Calu3 (cell line): ENCODE measurements at regions not wholly inside any gene's neighbourhood (a gene's known extent, or its start where the extent isn't known, plus 50 kb on each side); places are given as distances from the start of the nearest gene placed in this dataset.

Experiments
- BruUV-seq: library from RNA; stranded (reverse); fragments of 400-500 nt; replicated peaks from 2 replicates; lab custom pipeline; 2021; lab: Mats Ljungman, UMichigan
- CTCF ChIA-PET: fragments of 300-600 bp; sonication (Branson Sonifier 250); formaldehyde crosslinking; loops from one replicate; lab custom pipeline; 2022; ENCODE audit warnings: antibody characterized with exemption; lab: Charles Lee
- DNase-seq: peaks from one replicate; pipeline ENCODE4 v3.0.0; 2022
- H3K27ac Mint-ChIP-seq: one replicate; pipeline ENCODE4 v1.8.0; 2022; ENCODE audit warnings: mixed read lengths; ENCODE audit not compliant: unreplicated experiment
- H3K27me3 Mint-ChIP-seq: one replicate; pipeline ENCODE4 v1.8.0; 2022; ENCODE audit warnings: mixed read lengths; ENCODE audit not compliant: unreplicated experiment
- H3K36me3 Mint-ChIP-seq: one replicate; pipeline ENCODE4 v1.8.0; 2022; ENCODE audit warnings: mild to moderate bottlenecking, moderate library complexity, mixed read lengths; ENCODE audit not compliant: insufficient read depth, unreplicated experiment
- H3K4me1 Mint-ChIP-seq: one replicate; pipeline ENCODE4 v1.8.0; 2022; ENCODE audit warnings: mild to moderate bottlenecking, low read depth, mixed read lengths; ENCODE audit not compliant: unreplicated experiment
- H3K4me3 Mint-ChIP-seq: one replicate; pipeline ENCODE4 v1.8.0; 2022; ENCODE audit warnings: mild to moderate bottlenecking, low read depth, moderate library complexity, mixed read lengths; ENCODE audit not compliant: unreplicated experiment
- H3K9me3 Mint-ChIP-seq: one replicate; pipeline ENCODE4 v1.8.0; 2022; ENCODE audit warnings: low read depth, mixed read lengths; ENCODE audit not compliant: unreplicated experiment
- intact Hi-C: fragments of 100-400 bp; cut with micrococcal nuclease; formaldehyde crosslinking; loops from one replicate; pipeline ENCODE4 v1.10.0; 2022; ENCODE audit not compliant: unreplicated experiment
- TF ChIP-seq, protein P1 (sequence below): fragments of 200-600 bp; IDR thresholded peaks from one replicate; pipeline ENCODE4 v1.8.0; 2022; ENCODE audit warnings: antibody characterized with exemption; ENCODE audit not compliant: unreplicated experiment

DNA sequence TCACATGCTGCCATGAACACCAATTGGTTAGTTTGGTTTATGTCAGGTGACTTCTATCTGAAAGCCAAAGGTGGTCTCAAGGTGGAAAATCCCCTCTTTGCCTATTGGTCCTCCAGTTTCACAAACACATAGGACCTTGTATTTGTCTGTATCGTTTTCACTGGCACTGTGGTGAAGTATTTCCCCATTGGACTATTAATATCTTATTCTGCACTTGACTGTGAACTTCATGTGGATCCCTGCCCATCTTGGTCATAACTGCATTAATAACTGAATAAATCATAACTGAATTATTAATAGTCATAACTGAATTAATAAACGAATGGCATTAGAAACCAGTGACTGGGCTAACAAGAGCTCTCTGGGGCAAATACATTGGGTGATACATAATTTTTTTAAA is 341.3 kb upstream of the ADAMTS9 start:
- no TSS peak for BruUV-seq
- intact Hi-C loops = no loop called here
- DNase-seq = no peak
- Mint-ChIP-seq H3K27me3 (no peaks in the 10 kb centered on the region), H3K4me3 (no peak overlapping the region), H3K9me3 (peaks cover 5% of the 10 kb centered on the region), H3K4me1 (peaks cover 21% of the 10 kb centered on the region), H3K27ac (no peak overlapping the region), H3K36me3 (no peaks in the 10 kb centered on the region)
- TF ChIP-seq, protein P1, sequence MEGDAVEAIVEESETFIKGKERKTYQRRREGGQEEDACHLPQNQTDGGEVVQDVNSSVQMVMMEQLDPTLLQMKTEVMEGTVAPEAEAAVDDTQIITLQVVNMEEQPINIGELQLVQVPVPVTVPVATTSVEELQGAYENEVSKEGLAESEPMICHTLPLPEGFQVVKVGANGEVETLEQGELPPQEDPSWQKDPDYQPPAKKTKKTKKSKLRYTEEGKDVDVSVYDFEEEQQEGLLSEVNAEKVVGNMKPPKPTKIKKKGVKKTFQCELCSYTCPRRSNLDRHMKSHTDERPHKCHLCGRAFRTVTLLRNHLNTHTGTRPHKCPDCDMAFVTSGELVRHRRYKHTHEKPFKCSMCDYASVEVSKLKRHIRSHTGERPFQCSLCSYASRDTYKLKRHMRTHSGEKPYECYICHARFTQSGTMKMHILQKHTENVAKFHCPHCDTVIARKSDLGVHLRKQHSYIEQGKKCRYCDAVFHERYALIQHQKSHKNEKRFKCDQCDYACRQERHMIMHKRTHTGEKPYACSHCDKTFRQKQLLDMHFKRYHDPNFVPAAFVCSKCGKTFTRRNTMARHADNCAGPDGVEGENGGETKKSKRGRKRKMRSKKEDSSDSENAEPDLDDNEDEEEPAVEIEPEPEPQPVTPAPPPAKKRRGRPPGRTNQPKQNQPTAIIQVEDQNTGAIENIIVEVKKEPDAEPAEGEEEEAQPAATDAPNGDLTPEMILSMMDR = no peak
- CTCF ChIA-PET = no interaction called here

DNA sequence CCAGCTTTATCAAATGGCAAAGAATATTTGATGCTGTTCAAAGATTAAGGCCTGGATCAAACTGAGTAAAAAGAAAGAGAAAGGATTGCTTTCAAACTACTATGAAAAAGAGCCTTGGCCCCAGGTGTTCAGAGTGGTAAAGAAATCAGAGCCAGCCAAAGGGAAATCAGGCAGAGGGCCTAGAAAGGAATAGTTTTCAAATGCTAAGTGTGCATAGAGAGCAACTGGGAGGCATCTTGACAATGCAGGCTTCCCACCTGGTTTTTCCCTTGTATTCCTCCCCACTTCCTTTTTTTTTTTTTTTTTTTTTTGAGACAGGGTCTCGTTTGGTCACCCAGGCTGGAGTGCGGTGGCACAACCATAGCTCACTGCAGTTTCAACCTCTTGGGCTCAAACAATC is 340.2 kb upstream of the ADAMTS9 start:
- TF ChIP-seq, protein P1 = no peak
- intact Hi-C loops = no loop called here
- Mint-ChIP-seq H3K27ac (no peak overlapping the region), H3K36me3 (no peaks in the 10 kb centered on the region), H3K9me3 (peaks cover 5% of the 10 kb centered on the region), H3K4me3 (no peak overlapping the region), H3K27me3 (no peaks in the 10 kb centered on the region), H3K4me1 (peaks cover 21% of the 10 kb centered on the region)
- BruUV-seq = no TSS peak
- no peak for DNase-seq
- CTCF ChIA-PET = no interaction called here

DNA sequence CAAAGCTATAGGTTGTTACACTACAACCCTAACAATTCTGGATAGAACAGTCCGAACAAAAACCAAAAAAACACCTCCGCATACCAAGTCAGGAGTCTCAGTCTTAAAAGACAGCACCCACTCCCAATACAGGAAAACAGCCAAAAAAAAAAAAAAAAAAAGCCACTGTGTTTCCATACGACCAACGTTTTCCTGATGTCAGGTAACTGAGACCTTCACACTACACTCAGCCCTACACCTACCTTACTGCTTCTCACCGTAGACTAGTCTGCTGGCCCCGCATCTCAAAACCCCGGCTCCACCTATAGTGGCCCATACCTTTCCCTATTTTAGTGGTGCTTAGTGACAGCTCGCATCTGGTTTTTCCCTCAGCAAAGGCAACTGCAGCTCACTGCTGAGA is 339.5 kb upstream of the ADAMTS9 start:
- Mint-ChIP-seq H3K4me1 (peaks cover 21% of the 10 kb centered on the region), H3K27ac (no peak overlapping the region)
- TF ChIP-seq, protein P1 = no peak

DNA sequence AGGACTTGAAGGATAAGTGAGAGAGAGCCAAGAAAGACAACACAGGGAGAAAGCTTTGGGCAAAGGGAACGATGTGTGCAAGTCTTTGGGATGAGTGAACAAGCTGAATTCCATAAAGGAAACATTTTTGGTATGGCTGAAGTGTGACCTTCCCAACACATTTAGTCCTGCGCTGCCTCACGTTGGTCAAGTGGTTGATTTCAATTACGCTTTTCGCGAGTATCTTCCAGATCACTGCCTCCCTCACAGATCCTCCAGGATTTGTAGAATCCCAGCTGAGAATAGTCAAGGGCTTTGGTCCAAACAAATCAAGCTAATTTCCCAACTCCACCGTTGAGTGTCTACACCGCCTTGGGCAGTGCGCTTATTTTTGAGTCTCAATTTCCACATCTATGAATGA is 338.4 kb upstream of the ADAMTS9 start:
- no peaks in the 10 kb centered on the region for H3K27me3 Mint-ChIP-seq
- intact Hi-C loops = no loop called here
- TF ChIP-seq, protein P1 = no peak
- CTCF ChIA-PET = no interaction called here
- no peak overlapping the region for H3K4me3 Mint-ChIP-seq
- H3K4me1 Mint-ChIP-seq = peaks cover 16% of the 10 kb centered on the region
- DNase-seq = no peak
- H3K36me3 Mint-ChIP-seq = no peaks in the 10 kb centered on the region
- H3K9me3 Mint-ChIP-seq = peaks cover 5% of the 10 kb centered on the region
- no peak overlapping the region for H3K27ac Mint-ChIP-seq
- no TSS peak for BruUV-seq

More for the DNA sequence above, 339.5 kb upstream of the ADAMTS9 start:
- BruUV-seq = no TSS peak
- Mint-ChIP-seq H3K4me3 (no peak overlapping the region), H3K9me3 (peaks cover 5% of the 10 kb centered on the region), H3K36me3 (no peaks in the 10 kb centered on the region), H3K27me3 (no peaks in the 10 kb centered on the region)
- no peak for DNase-seq
- intact Hi-C loops = no loop called here
- CTCF ChIA-PET = no interaction called here

DNA sequence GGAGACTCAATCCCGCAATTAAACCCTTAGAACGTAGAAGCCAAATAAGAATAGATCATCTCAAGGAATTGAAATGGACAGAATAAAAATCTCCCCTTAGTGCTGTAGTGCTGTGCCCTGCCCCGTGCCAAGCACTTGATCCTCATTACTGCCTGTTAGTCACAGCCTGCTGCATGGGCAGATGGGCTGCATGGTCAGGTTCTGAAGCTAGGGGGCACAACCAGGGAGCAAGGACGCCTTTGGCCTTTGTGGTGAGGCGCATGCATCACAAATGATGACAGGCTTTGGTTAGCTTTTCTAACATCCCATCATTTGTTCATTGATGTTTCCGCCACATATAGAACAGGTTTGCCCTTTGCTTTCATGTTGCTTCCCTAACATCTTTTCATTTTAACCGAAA is 336.3 kb upstream of the ADAMTS9 start:
- CTCF ChIA-PET = no interaction called here
- BruUV-seq = no TSS peak
- Mint-ChIP-seq H3K27ac (no peak overlapping the region), H3K9me3 (no peaks in the 10 kb centered on the region), H3K27me3 (no peaks in the 10 kb centered on the region), H3K4me1 (peaks cover 8% of the 10 kb centered on the region), H3K36me3 (no peaks in the 10 kb centered on the region), H3K4me3 (no peak overlapping the region)
- intact Hi-C loops = no loop called here
- TF ChIP-seq, protein P1 = no peak
- no peak for DNase-seq
